ENCODE measurements at regions not wholly inside any gene's neighbourhood (a gene's known extent, or its start where the extent isn't known, plus 50 kb on each side); places are given as distances from the start of the nearest gene placed in this dataset.
"Not testable (repeated sequence)": the region's sequence is repeated elsewhere in the genome, so short reads cannot be mapped to it uniquely, and the experiment has no call there.

- Histone ChIP-seq H3K4me2 (ENCODE audit: insufficient read depth, insufficient read length, low read length) (no peak overlapping the region), H3K4me1 (ENCODE audit: insufficient read depth, low read length) (no peaks in the 10 kb centered on the region; the same call in 1 of the 2 replicates), H2AK5ac (ENCODE audit: insufficient read length, low read length) (no peak overlapping the region), H2AFZ (ENCODE audit: low read length) (no peak overlapping the region), H3K23ac (ENCODE audit: insufficient read length, low read depth, low read length) (no peak overlapping the region), H4K8ac (replicated peaks; ENCODE audit: insufficient read length, low read depth, low read length) (no peak overlapping the region), H4K91ac (ENCODE audit: insufficient read length, low read depth, low read length) (no peak overlapping the region), H4K5ac (ENCODE audit: insufficient read length, low read depth, low read length) (no peak overlapping the region), H3T11ph (ENCODE audit: low read length) (no peak overlapping the region), H3K23me2 (ENCODE audit: insufficient read length, low read depth, low read length, poor library complexity, severe bottlenecking) (no peaks in the 10 kb centered on the region), H3K18ac (ENCODE audit: insufficient read length, low read depth, low read length) (no peak overlapping the region), H2BK120ac (ENCODE audit: low read depth, low read length, poor library complexity, severe bottlenecking) (no peak overlapping the region), H3K27me3 (ENCODE audit: insufficient read depth, low read length) (no peaks in the 10 kb centered on the region), H3K79me2 (ENCODE audit: insufficient read depth, low read length) (no peaks in the 10 kb centered on the region), H3K9ac (ENCODE audit: extremely low read depth, insufficient read length, low read length) (no peak overlapping the region), H3K9me3 (ENCODE audit: control insufficient read depth, low read depth, low read length) (no peaks in the 10 kb centered on the region), H3K27ac (ENCODE audit: insufficient read length, low read depth, low read length) (no peak overlapping the region), H3K79me1 (ENCODE audit: insufficient read depth, low read depth, low read length, poor library complexity, severe bottlenecking) (no peaks in the 10 kb centered on the region), H3K4ac (ENCODE audit: low read depth, low read length) (no peak overlapping the region), H2BK15ac (ENCODE audit: low read depth, low read length) (no peak overlapping the region), H3K56ac (ENCODE audit: insufficient read length, low read depth, low read length) (no peak overlapping the region), H3K14ac (ENCODE audit: insufficient read depth, low read length) (no peak overlapping the region), H2BK12ac (ENCODE audit: insufficient read length, low read depth, low read length) (no peak overlapping the region), H2BK20ac (ENCODE audit: low read depth, low read length, poor library complexity, severe bottlenecking) (no peak overlapping the region), H4K20me1 (ENCODE audit: control insufficient read depth, insufficient read depth, insufficient read length) (no peaks in the 10 kb centered on the region), H2BK5ac (ENCODE audit: insufficient read length, low read length) (no peak overlapping the region)
- no CpG with 5 or more reads among the region's 1 CpG for WGBS (ENCODE audit: extremely low coverage, insufficient read length, low lambda C conversion rate)
- no peak for TF ChIP-seq CTCF (conservative IDR thresholded peaks at IDR 0.05)
- H3K4me1 Mint-ChIP-seq = peaks cover 5 to 8% of the 10 kb centered on the region in 2 experiments
- peaks cover 2 to 14% (median 6%) of the 10 kb centered on the region in 3 experiments; a peak in 5 of 7 replicates for H3K36me3 Mint-ChIP-seq (ENCODE audit: insufficient read depth in 1 of 3, low read depth in 3 of 3)
- H3K27ac Mint-ChIP-seq = peak overlapping the region in 2 of 3 experiments; percentile 29 to 88; a peak in 3 of 7 replicates
- peaks cover 16 to 18% of the 10 kb centered on the region in 2 experiments for H3K9me3 Mint-ChIP-seq
- H3K27me3 Mint-ChIP-seq (ENCODE audit: low read depth) = no peaks in the 10 kb centered on the region
- DNase-seq = no peak
- no peak overlapping the region for H3K4me3 Mint-ChIP-seq
Observed at GRCh38 chr2:6196449-6196848, 504.3 kb downstream of the SOX11 start.

DNA sequence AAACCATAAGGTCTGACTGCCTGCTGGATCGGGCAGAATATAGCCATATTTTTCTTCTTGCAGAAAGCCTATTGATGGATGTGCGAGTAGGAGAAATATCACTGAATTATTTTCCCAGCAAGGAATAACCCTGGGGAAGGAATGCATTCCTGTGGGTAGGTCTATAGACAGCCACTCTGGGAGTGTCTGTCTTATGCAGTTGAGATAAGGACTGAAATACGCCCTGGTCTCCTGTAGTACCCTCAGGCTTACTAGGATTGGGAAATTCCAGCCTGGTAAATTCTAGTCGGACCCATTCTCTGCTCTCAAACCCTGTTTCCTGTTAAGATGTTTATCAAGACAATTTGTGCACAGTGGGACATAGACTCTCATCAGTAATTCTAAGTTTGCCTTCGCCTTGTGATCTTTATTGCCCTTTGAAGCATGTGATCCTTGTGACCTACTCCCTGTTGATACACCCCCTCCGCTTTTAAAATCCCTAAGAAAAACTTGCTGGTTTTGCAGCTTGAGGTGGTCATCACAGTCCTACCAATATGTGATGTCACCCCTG, 506.3 kb downstream of the SOX11 start:
- H2BK120ac ChIP-seq (ENCODE audit: low read depth, low read length, poor library complexity, severe bottlenecking); H2BK15ac ChIP-seq (ENCODE audit: low read depth, low read length); H3K9ac ChIP-seq (ENCODE audit: extremely low read depth, insufficient read length, low read length); H4K91ac ChIP-seq (ENCODE audit: insufficient read length, low read depth, low read length); H3K56ac ChIP-seq (ENCODE audit: insufficient read length, low read depth, low read length); H2BK20ac ChIP-seq (ENCODE audit: low read depth, low read length, poor library complexity, severe bottlenecking); H3K4me1 Mint-ChIP-seq; H3K18ac ChIP-seq (ENCODE audit: insufficient read length, low read depth, low read length); H3K79me1 ChIP-seq (ENCODE audit: insufficient read depth, low read depth, low read length, poor library complexity, severe bottlenecking); H3K27me3 ChIP-seq (ENCODE audit: insufficient read depth, low read length); H3K4me1 ChIP-seq (ENCODE audit: insufficient read depth, low read length); H3K4me3 Mint-ChIP-seq; H4K8ac ChIP-seq (replicated peaks; ENCODE audit: insufficient read length, low read depth, low read length); H3K9me3 ChIP-seq (ENCODE audit: control insufficient read depth, low read depth, low read length); H2BK5ac ChIP-seq (ENCODE audit: insufficient read length, low read length); H2AFZ ChIP-seq (ENCODE audit: low read length); H3K27me3 Mint-ChIP-seq (ENCODE audit: low read depth); DNase-seq; H3K23ac ChIP-seq (ENCODE audit: insufficient read length, low read depth, low read length); H3K79me2 ChIP-seq (ENCODE audit: insufficient read depth, low read length); H3K4ac ChIP-seq (ENCODE audit: low read depth, low read length); H3K27ac ChIP-seq (ENCODE audit: insufficient read length, low read depth, low read length); H3K27ac Mint-ChIP-seq; H4K20me1 ChIP-seq (ENCODE audit: control insufficient read depth, insufficient read depth, insufficient read length); H3K4me2 ChIP-seq (ENCODE audit: insufficient read depth, insufficient read length, low read length); H2AK5ac ChIP-seq (ENCODE audit: insufficient read length, low read length); H4K5ac ChIP-seq (ENCODE audit: insufficient read length, low read depth, low read length); H2BK12ac ChIP-seq (ENCODE audit: insufficient read length, low read depth, low read length); H3K23me2 ChIP-seq (ENCODE audit: insufficient read length, low read depth, low read length, poor library complexity, severe bottlenecking); H3T11ph ChIP-seq (ENCODE audit: low read length); H3K14ac ChIP-seq (ENCODE audit: insufficient read depth, low read length): not testable (repeated sequence)
- WGBS (ENCODE audit: extremely low coverage, insufficient read length, low lambda C conversion rate) = no CpG with 5 or more reads among the region's 6 CpGs
- Mint-ChIP-seq H3K36me3 (ENCODE audit: insufficient read depth in 1 of 3, low read depth in 3 of 3) (peaks cover 2 to 14% (median 6%) of the 10 kb centered on the region in 3 experiments; a peak in 5 of 7 replicates), H3K9me3 (peaks cover 16 to 18% of the 10 kb centered on the region in 2 experiments)

Data from H9 (cell line).